ENCODE measurements at regions not wholly inside any gene's neighbourhood (a gene's known extent, or its start where the extent isn't known, plus 50 kb on each side); places are given as distances from the start of the nearest gene placed in this dataset.

DNA sequence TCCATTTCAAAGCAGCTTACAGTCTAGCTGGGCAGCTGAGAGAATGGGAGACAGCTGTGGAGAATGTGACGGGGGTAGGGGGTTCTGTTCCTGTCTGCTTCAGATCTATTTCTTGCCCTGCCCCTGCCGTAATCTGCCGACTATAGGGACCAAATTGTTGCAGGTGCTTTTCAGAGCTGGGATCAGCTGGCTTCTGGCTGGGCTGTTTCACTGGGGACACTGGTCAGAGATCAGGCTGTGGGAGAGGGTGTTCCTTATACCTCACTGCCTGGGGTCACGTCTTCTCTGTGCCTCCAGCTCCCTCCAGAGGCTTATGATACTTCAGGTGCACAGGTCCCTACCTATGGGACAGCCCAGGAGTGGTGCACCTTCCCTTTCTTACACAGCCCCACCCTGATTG is 514.9 kb upstream of the GOT2 start:
- TF ChIP-seq POLR2AphosphoS5 (IDR thresholded peaks at IDR 0.05; ENCODE audit: low read depth, low read length) (no peak), SIN3A (IDR thresholded peaks at IDR 0.05; ENCODE audit: borderline replicate concordance, insufficient read depth, low read length) (no peak), TAF1 (IDR thresholded peaks at IDR 0.05; ENCODE audit: borderline replicate concordance, insufficient read depth, low read length) (no peak), FOXP2 (optimal IDR thresholded peaks at IDR 0.05; ENCODE audit: borderline replicate concordance, extremely low read depth, extremely low read length, insufficient read depth) (no peak)
- TF ChIP-seq, protein P1, sequence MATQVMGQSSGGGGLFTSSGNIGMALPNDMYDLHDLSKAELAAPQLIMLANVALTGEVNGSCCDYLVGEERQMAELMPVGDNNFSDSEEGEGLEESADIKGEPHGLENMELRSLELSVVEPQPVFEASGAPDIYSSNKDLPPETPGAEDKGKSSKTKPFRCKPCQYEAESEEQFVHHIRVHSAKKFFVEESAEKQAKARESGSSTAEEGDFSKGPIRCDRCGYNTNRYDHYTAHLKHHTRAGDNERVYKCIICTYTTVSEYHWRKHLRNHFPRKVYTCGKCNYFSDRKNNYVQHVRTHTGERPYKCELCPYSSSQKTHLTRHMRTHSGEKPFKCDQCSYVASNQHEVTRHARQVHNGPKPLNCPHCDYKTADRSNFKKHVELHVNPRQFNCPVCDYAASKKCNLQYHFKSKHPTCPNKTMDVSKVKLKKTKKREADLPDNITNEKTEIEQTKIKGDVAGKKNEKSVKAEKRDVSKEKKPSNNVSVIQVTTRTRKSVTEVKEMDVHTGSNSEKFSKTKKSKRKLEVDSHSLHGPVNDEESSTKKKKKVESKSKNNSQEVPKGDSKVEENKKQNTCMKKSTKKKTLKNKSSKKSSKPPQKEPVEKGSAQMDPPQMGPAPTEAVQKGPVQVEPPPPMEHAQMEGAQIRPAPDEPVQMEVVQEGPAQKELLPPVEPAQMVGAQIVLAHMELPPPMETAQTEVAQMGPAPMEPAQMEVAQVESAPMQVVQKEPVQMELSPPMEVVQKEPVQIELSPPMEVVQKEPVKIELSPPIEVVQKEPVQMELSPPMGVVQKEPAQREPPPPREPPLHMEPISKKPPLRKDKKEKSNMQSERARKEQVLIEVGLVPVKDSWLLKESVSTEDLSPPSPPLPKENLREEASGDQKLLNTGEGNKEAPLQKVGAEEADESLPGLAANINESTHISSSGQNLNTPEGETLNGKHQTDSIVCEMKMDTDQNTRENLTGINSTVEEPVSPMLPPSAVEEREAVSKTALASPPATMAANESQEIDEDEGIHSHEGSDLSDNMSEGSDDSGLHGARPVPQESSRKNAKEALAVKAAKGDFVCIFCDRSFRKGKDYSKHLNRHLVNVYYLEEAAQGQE (IDR thresholded peaks at IDR 0.05; ENCODE audit: insufficient read depth in 1 of 2, low read depth in 2 of 2, low read length in 2 of 2), result no peak

Data from PFSK-1 (cell line).